Skeletal muscle satellite cell (primary cell): ENCODE measurements at regions not wholly inside any gene's neighbourhood (a gene's known extent, or its start where the extent isn't known, plus 50 kb on each side); places are given as distances from the start of the nearest gene placed in this dataset.

ENCODE experiments used
- H3K27me3 ChIP-seq: 2 replicates; pipeline ENCODE4 v1.7.0; 2013; ENCODE audit warnings: low read length; ENCODE audit not compliant: control insufficient read depth, insufficient read depth
- H3K36me3 ChIP-seq: 2 replicates; pipeline ENCODE4 v1.7.0; 2013; ENCODE audit warnings: mild to moderate bottlenecking, control low read depth, low read length; ENCODE audit not compliant: insufficient read depth
- H3K4me1 ChIP-seq: 2 replicates; pipeline ENCODE4 v1.7.0; 2013; ENCODE audit warnings: low read length; ENCODE audit not compliant: control insufficient read depth, insufficient read depth
- H3K4me2 ChIP-seq: 2 replicates; pipeline ENCODE4 v1.7.0; 2013; ENCODE audit warnings: mild to moderate bottlenecking, low read length
- H3K4me3 ChIP-seq: 2 replicates; pipeline ENCODE4 v1.7.0; 2013; ENCODE audit warnings: low read length
- H3K9ac ChIP-seq: 2 replicates; pipeline ENCODE4 v1.7.0; 2013; ENCODE audit warnings: mild to moderate bottlenecking, low read depth, low read length, moderate library complexity
- H3K9me3 ChIP-seq: replicated peaks from 2 replicates; pipeline ENCODE4 v1.7.0; 2013; ENCODE audit warnings: mild to moderate bottlenecking, control low read depth, low read length

GRCh38 chr11:116101902-116102301 lies 597.7 kb upstream of the CADM1 start:
- H3K4me1 ChIP-seq: no peaks in the 10 kb centered on the region
- no peak overlapping the region for H3K4me2 ChIP-seq
- no peaks in the 10 kb centered on the region for H3K9me3 ChIP-seq
- H3K4me3 ChIP-seq: no peak overlapping the region
- no peaks in the 10 kb centered on the region for H3K27me3 ChIP-seq
- no peaks in the 10 kb centered on the region for H3K36me3 ChIP-seq
- no peak overlapping the region for H3K9ac ChIP-seq

DNA sequence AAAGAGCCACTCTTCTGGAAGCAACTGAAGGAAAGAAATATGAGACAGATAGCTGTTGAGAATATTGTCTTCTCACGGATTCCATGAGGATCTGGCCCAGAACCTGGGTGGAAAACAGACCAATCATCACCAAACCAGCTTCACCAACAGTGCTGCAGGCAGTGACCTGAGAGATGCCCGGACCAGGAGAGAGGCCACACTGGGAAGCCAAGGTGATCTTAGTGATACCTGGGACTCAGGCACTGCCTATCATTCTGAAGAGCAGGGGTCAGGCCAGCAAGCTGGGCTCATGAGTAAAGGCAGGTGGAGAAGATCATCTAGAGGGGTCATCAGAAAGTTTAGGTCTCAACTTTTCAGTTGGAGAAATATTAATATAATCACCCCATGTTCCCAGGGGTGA lies 595.8 kb upstream of the CADM1 start:
- no peaks in the 10 kb centered on the region for H3K27me3 ChIP-seq
- no peak overlapping the region for H3K4me2 ChIP-seq
- no peaks in the 10 kb centered on the region for H3K9me3 ChIP-seq

GRCh38 chr11:116099541-116099940 lies 595.3 kb upstream of the CADM1 start:
- Histone ChIP-seq H3K9me3 (no peaks in the 10 kb centered on the region), H3K9ac (no peak overlapping the region), H3K4me2 (no peak overlapping the region), H3K4me3 (no peak overlapping the region), H3K36me3 (no peaks in the 10 kb centered on the region), H3K4me1 (no peaks in the 10 kb centered on the region), H3K27me3 (no peaks in the 10 kb centered on the region)

More for the DNA sequence above, 595.8 kb upstream of the CADM1 start:
- Histone ChIP-seq H3K4me1 (no peaks in the 10 kb centered on the region), H3K9ac (no peak overlapping the region), H3K36me3 (no peaks in the 10 kb centered on the region), H3K4me3 (no peak overlapping the region)

- H3K27me3 ChIP-seq: no peaks in the 10 kb centered on the region
- no peaks in the 10 kb centered on the region for H3K4me1 ChIP-seq
- H3K4me2 ChIP-seq: no peak overlapping the region
- no peak overlapping the region for H3K4me3 ChIP-seq
- H3K9ac ChIP-seq: no peak overlapping the region
- peaks cover 7% of the 10 kb centered on the region for H3K9me3 ChIP-seq
- H3K36me3 ChIP-seq: no peaks in the 10 kb centered on the region
These were observed 592.2 kb upstream of the CADM1 start for GRCh38 chr11:116096272-116096995.

GRCh38 chr11:116093481-116094270 lies 589.5 kb upstream of the CADM1 start:
- H3K27me3 ChIP-seq: no peaks in the 10 kb centered on the region
- peaks cover 7% of the 10 kb centered on the region for H3K9me3 ChIP-seq
- H3K4me2 ChIP-seq: no peak overlapping the region
- H3K4me3 ChIP-seq: no peak overlapping the region
- no peak overlapping the region for H3K9ac ChIP-seq
- H3K4me1 ChIP-seq: no peaks in the 10 kb centered on the region
- no peaks in the 10 kb centered on the region for H3K36me3 ChIP-seq

DNA sequence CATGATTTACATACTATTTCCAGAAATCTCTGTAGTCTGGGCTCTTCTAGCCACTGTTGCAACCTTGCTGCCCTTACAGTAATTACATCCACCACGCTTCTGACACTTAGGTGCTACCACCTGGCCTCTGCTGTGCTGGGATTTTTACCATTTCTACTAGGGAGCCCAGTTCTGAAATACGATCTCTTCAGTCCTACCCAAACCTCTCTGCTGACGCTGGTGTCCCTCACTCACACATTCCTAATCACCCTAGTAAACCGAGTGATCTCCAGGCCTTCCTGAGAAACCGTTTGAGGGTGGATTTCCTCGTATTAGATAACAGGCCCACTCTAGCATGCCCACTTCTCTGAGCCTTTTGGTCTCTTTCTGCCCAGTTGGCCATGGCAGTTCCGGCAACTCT lies 588.9 kb upstream of the CADM1 start:
- H3K4me3 ChIP-seq: no peak overlapping the region
- no peaks in the 10 kb centered on the region for H3K36me3 ChIP-seq
- H3K9me3 ChIP-seq: peaks cover 7% of the 10 kb centered on the region
- H3K9ac ChIP-seq: no peak overlapping the region
- H3K27me3 ChIP-seq: no peaks in the 10 kb centered on the region
- no peaks in the 10 kb centered on the region for H3K4me1 ChIP-seq
- no peak overlapping the region for H3K4me2 ChIP-seq

DNA sequence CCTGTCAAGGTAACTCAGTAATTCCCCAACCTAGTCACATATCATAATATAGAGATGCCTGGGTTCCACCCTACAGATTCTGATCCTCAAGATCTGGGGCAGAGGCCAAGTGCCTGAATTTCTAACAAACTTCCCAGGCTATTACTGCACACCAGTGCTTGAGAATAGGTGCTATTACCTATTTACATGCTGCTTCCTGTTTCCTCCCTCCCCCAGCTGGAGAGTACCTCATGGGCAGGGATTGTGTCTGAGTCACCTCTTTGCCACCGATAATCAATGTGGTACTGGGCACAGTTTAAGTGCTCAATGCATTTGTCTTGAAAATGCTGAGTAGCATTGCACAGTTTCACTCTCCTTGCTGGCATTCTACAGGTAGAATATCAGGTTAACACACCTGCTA lies 582.2 kb upstream of the CADM1 start:
- no peaks in the 10 kb centered on the region for H3K27me3 ChIP-seq
- H3K36me3 ChIP-seq: no peaks in the 10 kb centered on the region
- peaks cover 8% of the 10 kb centered on the region for H3K9me3 ChIP-seq
- no peak overlapping the region for H3K4me3 ChIP-seq
- no peaks in the 10 kb centered on the region for H3K4me1 ChIP-seq
- H3K9ac ChIP-seq: no peak overlapping the region
- no peak overlapping the region for H3K4me2 ChIP-seq

- H3K4me2 ChIP-seq: no peak overlapping the region
- H3K4me1 ChIP-seq: no peaks in the 10 kb centered on the region
- no peaks in the 10 kb centered on the region for H3K36me3 ChIP-seq
- H3K9me3 ChIP-seq: peaks cover 8% of the 10 kb centered on the region
- no peak overlapping the region for H3K9ac ChIP-seq
- H3K27me3 ChIP-seq: no peaks in the 10 kb centered on the region
- H3K4me3 ChIP-seq: no peak overlapping the region
These were observed 580.9 kb upstream of the CADM1 start for GRCh38 chr11:116085031-116085635.

DNA sequence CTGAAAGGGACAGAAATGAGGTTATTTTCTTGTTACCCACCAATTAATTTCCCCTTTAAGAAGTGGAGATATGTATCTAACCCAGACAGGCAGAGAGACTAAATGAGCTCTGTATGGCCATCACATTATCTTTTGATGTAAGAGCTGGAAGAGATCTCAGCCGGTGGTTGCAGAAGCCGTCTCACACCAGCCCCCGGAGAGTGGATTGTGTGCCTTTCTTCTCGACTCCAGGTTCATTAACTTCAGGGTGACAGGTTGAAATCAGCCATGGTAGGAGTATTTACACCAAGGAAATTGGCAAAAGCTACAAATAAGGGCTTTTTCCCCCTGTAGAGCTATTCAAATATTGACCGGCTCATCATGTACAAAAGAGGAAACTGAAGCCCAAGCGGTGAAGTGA lies 580.3 kb upstream of the CADM1 start:
- H3K9ac ChIP-seq: no peak overlapping the region
- H3K9me3 ChIP-seq: peaks cover 8% of the 10 kb centered on the region
- no peak overlapping the region for H3K4me2 ChIP-seq
- no peaks in the 10 kb centered on the region for H3K36me3 ChIP-seq
- no peaks in the 10 kb centered on the region for H3K27me3 ChIP-seq
- H3K4me3 ChIP-seq: no peak overlapping the region
- no peaks in the 10 kb centered on the region for H3K4me1 ChIP-seq

- H3K36me3 ChIP-seq: no peaks in the 10 kb centered on the region
- H3K4me1 ChIP-seq: no peaks in the 10 kb centered on the region
- H3K9ac ChIP-seq: no peak overlapping the region
- H3K9me3 ChIP-seq: peaks cover 10% of the 10 kb centered on the region
- no peaks in the 10 kb centered on the region for H3K27me3 ChIP-seq
- H3K4me2 ChIP-seq: no peak overlapping the region
- no peak overlapping the region for H3K4me3 ChIP-seq
These were observed 578.0 kb upstream of the CADM1 start for GRCh38 chr11:116082256-116082655.

- no peaks in the 10 kb centered on the region for H3K4me1 ChIP-seq
- no peak overlapping the region for H3K4me2 ChIP-seq
- H3K9ac ChIP-seq: no peak overlapping the region
- H3K27me3 ChIP-seq: no peaks in the 10 kb centered on the region
- no peaks in the 10 kb centered on the region for H3K36me3 ChIP-seq
- H3K9me3 ChIP-seq: peaks cover 5% of the 10 kb centered on the region
- H3K4me3 ChIP-seq: no peak overlapping the region
These were observed 575.4 kb upstream of the CADM1 start for GRCh38 chr11:116079580-116079979.
